DMS114 treated with DMSO at 0.1 percent for 48 hours (cell line): ENCODE measurements at regions not wholly inside any gene's neighbourhood (a gene's known extent, or its start where the extent isn't known, plus 50 kb on each side); places are given as distances from the start of the nearest gene placed in this dataset.

Source experiments
- DNase-seq: peaks from one replicate; lab custom pipeline; 2025; ENCODE audit not compliant: unreplicated experiment; lab: John Stamatoyannopoulos, UW

DNA sequence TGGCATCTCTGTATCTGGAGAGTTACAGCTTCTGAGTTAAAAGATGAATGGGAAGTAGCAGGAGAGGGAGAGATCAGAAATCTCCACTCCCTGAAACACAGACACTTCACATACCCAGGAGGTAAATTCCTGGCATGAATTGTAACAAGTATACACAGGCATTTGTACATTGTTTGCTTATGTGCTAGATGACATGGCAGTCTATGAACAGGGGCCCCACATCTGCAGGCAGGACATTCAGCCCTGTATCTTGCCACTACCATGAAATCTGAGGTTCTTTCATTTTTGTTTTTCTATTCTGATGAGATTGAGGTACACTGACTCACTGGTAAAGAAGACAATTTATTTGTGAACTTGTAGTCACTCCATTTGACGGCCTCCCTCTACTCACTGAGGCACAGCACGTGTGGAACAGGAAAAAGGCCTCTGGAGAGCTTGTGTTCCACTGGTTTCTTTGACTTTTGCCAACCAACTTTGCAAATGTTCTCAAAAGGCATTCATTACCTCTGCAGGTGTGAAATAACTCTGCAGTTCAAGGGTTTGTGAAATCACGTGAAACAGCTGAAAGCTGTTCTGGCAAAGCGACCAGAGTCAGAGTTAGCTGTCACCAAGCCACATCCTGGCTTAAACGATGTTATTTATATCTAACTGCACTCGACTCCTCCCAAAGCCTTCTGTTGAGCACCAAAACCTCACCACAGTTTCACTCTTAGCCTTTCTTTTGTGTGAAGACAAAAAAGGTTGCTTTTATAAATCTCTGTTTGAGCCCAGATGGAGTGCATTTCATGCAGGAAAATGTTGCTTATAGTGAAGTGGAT lies 401.3 kb upstream of the CFAP20DC start:
- no peak for DNase-seq

DNA sequence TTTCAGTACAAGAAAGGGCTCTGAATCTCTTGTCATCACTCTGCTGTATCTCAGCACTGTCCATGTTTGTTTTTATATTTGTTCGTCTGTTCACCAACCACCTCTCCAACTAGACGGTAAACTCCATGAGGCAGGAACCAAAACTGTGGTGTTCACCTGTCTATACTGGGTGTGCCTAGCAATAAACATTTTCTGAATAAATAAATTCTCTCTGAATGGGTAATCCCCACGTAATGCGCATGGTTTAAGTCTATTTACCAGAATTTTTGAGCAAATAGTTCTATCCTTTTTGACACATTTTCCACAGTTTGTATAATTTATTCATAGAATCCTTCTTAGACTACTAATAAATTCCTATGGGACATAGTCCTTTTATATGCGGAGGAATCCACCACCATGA lies 400.6 kb upstream of the CFAP20DC start:
- DNase-seq, result no peak

DNA sequence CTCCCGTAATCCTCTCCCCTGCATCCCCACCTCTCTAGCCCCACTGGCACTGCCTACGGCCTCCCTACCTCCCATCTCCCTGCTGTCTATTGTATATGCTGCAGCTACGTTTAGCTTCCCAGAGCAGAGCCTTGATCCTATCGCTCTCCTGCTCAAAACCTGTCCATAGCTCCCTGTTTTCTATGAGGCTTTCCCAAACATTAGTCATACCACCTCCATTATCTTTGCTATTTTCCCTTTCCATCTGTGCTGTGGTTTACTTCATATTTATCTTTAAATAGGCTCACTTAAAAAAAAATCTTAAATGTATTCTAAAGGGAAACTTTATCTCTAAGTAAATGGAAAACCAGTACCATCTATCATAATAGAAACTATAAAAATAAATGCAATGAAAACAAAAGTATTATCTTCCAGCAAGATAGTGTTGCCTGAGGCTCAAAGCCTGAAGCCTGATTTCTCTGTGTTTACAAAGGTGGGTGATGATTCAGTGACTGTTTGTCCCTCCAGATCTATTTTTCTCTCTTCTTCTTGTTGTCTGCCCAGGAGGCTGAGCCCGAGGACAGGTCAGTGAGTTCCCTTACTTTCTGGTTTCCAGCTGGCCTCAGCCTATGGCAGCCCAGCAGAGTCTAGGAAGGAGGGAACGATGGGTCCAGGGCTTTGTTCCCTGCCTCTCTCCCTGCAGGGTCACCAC lies 397.1 kb upstream of the CFAP20DC start:
- DNase-seq, result no peak

DNA sequence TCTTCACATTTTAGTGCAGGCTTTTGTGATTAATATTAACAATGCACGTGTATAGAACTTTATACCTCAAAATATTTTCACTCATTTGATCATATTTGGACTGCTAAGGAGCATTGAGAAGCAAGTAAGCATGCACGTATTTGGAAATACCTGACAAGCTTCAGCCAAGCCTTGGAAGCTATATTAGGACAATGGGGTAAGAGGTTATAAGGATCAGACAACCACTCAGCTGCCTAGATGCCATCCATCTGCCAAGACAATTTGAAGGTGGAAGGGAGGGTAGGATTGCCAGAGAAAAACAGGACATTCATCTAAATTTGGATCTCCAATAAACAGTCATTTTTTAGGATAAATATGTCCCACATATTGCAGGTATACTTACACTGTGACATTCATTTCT lies 394.9 kb upstream of the CFAP20DC start:
- DNase-seq, result no peak

DNA sequence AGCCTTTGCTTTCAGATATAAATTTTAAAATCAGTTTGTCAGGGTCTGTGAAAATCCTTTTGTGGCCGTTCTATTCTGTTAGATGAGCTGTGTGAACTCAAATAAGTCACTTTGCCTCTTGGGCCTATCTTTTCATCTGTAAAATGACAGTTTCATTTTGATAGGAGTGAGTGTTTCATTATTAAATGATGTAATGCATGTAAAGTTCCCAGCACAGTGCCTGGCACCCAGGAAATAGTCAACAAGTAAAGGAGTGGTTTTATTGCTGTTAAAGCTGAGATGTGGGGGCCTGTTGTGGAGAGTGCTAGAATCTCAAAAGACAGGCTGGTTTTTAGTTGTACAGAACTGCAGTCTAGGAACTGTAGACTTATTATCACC lies 394.5 kb upstream of the CFAP20DC start:
- no peak for DNase-seq

DNA sequence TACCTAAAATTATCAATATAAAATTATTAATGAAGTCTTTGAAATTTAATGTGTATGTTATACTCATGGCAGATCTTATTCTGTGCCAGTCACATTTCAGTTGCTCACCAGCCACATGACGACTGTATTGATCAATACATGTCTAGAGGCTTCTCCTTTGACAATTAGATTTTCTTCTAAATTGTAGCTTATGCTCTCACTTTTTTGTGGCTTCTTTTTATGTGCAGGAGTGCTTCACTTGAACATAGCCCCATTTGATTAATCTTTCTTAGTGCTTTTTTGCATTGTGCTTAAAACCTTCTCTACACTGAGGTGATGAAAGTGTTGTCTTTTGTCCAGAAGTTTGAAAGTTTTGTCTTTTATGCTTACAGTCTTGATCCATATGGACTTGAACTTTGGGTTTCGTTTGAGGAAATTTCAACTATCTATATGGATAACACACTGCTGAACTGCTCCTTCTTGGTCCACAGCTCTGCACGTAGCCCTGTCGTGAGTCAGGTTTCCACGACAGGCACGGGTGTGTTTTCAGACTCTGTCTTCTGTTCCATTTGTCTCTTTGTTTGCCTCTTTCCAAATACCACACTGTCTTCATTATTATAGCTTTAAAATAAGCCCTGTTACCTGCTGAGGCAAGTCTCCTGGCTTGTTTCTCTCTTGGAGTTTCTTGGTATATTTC lies 393.9 kb upstream of the CFAP20DC start:
- DNase-seq, result no peak

DNA sequence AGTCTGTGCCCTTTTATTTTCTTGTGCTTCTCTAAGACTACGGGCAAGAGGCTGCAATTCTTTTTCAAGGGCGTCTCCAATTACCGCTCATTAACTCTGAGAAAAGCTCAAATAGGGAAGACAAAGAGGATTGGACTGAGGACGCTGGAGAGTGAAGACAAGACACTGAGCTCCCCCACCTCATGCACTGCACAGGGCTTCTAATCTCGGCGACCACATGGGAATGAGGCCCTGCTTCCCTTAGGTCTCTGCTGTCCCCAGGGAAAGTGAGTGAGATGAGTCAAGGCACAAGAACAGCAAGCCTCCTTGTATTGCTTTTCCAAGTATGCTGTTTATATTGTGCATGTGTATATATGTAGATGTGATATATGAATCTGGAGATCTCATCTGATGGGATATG lies 392.2 kb upstream of the CFAP20DC start:
- DNase-seq, result no peak

DNA sequence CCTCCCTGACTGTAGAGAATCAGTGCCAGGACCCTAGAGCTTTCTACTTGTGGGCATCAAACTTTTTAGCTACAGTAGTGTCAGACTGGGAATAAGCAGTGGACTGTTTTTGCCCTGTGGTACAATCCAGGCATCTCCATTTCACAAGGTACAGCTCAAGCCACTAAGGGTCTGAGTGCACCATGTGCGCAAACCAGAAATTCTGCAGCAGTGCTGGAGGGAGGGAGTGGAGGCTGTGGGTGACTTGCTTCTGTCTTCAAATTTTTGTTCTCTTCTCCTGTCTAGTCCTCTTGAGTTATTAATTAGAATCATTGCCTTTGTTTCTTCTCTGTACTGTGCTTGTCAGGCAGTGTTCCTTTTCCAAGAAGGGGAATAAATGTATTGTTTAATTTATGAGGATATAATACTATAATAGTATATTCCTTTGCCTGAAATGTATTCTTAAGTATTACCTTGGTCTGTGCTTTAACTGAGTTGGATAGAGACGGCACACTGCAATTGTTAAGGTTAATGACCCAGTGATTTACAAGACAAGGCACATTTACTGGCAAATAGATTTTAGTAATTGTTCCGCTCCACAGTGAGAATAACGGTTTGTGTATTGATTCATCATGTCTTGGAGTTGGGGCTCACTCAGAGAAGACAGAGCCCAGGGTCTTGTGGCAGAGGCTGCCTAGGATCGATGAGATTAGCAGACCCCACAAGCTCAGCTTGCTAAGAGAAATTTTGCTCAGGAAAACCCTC lies 390.6 kb upstream of the CFAP20DC start:
- no peak for DNase-seq

DNA sequence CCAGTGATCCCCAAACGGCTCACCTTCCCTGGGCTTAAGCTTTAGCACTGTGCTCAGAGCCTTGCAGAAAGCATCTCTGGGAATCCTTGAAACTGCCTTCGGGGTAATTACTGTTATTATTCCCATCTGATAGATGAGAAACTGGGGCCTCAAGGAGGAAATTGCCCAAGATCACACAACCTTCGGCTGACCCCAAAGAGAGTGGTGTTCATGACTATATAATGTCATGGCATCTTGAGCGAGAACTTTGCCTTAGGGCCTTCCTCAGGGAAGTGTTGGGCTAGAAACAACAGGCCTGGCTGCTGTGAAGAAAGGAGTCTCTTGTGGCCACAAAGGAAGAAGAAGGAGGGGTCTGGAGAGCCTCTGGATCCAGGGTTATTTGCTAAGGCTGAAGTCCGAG lies 388.7 kb upstream of the CFAP20DC start:
- DNase-seq, result no peak

DNA sequence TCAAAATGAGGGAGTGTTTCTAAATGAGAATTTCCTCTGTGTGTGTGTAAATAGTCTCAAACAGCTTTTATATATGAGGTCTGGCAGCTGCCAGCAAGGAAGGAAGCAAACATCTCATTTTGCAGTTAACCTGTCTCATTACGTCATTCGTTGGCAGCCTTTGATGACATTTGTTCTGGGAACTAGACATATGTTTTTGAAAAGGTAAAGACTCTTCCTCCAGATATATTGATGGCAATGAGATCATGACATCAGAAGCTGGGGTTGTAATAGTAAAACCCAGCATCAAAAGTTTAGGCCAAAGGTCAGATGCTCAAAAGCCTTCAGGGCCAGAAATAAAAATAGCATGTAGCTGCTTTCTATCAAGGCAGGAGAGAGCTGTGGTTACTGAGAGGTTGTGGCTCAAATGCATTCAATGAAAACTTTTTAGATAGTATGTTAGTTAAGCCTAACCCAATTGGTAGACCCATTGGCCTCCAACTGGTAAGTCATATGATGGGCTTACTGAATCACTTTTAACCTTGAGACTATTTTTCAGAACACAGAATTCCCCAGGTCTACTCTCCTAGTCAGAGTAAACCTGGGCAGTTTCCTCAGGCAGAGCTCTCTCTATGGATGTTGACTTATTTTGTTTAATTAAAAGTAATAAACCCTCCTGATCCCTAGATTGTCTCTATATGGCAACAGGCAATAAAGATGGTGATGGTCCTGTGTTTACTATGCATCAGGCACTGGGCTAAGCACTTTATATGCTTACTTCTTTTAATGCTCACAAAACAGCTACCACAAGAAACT lies 386.5 kb upstream of the CFAP20DC start:
- DNase-seq, result no peak

DNA sequence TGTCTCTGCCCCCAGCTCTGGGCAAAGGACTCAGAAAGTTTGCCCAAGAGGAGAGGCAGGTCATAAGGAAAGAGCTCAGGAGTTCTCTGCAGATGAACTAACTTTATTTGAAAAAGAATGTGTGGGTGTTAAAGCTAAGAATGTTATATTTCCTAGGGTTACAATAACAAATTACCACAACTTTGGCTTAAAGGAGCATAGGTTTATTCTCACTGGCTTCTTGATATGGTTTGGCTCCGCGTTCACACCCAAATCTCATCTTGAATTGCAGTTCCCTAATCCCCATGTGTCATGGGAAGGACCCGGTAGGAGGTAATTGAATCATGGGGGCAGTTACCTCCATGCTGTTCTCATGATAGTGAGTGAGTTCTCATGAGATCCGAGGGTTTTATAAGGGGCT lies 383.7 kb upstream of the CFAP20DC start:
- no peak for DNase-seq

DNA sequence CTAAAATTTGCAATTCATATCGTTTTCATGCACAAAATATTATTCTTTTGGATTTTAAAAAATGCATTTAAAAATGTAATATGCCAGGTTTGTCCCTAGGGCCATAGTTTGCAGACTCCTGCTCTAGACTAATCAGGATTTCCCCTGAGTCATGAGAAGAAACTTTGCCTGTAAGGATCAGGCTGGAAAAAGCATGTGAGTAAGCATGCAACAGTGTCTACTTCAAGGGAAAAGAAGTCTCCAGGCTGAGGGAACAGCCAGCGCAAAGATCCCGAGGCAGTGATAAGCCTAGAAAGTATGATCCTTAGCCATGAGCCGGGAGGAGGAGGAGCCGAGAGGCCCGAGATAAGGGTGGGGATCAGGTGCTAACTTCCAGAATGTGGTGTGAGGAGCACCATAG lies 382.8 kb upstream of the CFAP20DC start:
- DNase-seq, result no peak

DNA sequence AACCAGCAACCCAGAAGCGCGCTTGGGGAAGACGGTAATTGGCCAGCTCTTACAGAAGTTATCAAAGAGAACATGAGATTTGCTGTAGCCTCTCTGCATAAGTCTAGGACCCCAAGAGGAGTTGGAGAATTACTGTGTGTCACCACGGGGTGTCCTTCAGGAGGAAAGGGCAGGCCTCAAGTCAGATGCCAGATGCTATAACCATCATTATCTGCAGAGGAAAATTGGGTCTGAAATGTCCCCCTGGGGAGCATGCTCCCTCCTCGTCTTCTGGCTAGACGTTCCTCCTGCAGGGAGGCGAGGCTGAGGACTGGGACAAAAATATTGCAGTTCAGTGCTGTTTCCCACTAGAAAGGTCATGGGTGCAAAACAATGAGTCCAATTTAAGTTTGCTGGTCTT lies 380.5 kb upstream of the CFAP20DC start:
- DNase-seq, result no peak

DNA sequence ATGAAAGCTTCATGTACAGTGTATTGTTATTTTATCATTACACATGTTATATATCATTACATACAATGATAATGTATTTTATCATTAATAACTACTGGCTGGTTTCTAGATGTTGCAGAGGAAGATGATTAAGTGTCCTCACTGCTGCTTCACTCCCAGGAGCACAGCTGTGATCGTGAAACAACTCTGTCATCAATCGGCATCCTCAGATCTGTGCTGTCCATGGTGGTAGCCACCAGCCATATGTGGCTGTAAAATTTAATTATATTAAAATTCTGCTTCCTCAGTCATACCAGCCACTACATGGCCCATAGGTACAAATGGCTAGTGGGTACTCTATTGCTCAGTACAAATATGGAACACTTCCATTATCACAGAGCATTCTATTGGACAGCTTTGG lies 379.4 kb upstream of the CFAP20DC start:
- no peak for DNase-seq

DNA sequence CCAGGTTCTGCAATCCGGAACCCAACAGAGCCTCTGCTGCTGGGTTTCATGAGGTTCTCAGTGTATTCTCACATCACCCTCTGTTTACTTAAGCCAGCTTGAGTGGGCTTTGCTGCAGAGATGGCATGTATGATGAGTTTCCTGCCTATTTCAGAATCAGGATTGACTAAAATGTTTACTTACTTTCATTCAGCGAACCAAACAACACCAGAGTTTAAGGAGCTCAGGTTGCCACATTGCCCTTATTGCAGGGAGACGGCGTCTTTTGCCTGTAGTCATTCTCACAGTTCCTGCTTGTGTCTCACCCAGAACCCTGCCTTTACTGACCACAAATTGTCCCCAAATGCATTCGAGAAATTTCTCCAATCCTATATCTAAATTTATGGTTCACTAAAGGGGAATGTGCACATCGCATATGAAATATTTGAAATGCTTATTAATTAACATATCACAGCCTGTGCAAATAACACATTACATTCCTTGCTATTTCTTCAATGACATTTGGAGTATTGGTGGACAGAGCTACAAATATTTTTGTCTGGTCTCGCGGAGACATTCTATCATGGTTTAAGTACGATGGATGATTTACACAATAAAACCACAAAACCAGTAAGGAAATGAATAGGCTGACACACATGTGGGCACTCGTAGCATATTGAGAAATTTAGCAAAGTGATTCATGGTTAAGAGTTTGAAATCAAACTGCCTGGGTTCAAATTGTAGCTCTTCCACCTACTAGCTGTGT lies 377.2 kb upstream of the CFAP20DC start:
- no peak for DNase-seq

DNA sequence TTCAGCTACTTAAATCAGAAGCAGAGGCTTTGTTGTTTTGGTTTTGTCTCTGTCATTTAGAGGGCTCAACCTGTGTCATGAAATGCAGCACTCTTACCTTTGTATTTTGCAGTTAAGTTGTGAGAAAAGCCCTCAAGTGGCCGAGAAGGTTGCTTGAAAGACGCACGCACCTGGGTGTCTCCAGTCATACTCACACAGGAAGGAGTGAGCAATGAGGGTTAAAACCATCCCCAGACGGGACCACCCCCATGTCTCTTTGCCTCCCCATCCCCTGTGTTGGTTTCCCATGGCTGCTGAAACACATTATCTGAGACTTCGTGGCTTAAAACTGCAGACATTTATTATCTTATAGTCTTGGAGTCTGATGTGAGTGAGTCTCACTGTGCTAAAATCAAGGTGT lies 376.1 kb upstream of the CFAP20DC start:
- no peak for DNase-seq

DNA sequence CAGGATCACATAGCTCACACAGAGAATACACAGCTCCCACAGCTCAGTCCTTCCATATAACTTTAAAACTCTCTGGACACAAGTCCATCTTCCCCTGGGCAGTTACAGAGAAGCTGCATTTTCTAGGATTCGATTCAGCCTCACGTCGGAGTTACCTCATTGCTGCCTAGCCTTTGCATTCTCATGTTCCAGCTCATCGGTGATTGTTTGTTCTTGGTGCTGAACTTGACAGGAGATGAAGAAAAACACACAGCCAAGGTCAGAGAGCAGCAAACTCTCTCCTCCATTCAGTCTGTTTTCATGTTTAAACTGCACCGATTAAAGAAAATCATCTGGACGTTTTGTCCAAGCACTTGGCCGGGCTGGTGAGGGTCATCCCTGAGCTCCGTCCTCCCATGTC lies 375.5 kb upstream of the CFAP20DC start:
- no peak for DNase-seq

DNA sequence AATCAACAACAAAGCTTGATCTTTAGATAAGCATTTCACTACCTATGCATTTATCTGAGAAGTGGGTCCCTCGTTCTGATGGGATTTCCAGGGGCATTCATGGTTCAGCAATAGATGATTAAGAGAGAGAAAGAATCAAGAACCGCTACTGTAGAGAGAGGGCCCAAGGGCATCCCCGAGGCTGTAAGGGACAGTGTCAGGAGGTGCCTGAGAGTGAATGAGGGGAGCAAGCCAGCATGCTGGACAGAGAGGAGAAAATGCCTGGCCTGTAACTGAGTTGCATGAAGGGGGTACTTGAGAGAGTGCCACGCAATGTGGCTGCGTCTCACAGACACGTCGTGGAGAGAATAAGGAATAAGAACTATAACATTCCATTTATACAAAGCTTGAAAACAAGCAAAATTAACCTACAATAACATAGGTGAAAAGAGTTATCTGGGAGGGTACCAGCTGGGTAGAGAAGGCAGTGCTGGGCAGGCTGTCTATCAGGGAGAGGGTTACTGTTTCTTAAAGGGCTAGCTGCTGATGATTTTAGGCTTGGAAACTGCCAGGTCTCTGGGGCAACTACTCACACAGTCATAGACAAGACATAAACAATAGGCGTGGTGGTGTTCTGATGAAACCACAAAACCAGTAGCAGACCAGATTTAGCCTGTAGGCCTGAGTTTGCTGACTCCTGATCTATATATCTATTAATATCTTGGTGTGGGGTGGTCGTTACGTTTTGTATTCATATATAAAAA lies 374.6 kb upstream of the CFAP20DC start:
- DNase-seq, result no peak

DNA sequence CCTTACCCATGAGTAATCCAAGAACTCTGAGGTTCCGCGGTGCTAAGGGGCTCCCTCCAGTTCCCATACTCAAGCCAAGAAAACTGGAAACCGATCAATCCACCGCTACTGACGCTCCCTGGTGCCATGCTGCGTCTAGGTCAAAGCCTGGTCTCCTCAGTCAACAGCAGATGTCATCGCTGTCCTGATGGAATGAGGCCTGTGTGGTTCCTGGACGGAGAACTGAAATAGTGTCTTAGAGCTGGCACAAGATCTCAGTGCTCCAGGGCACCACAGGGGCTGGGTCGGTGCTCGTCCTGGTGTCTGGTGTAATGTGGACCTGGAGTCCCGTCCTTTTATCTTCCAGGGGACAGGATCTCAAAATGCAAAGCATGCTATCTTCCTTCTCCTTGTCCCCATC lies 373.9 kb upstream of the CFAP20DC start:
- DNase-seq, result no peak
